K562 (cell line): ENCODE measurements at regions not wholly inside any gene's neighbourhood (a gene's known extent, or its start where the extent isn't known, plus 50 kb on each side); places are given as distances from the start of the nearest gene placed in this dataset.

Experiments used
- ATAC-seq: fragments of 200-7000 bp; cut with Tn5 transposase; 3 replicates; pipeline ENCODE4 v1.9.1; 2020; ENCODE audit warnings: moderate library complexity
- BruUV-seq: library from RNA; stranded (reverse); fragments of 400-500 nt; replicated peaks from 2 replicates; lab custom pipeline; 2021; lab: Mats Ljungman, UMichigan
- CTCF ChIA-PET: fragments of 300-600 bp; formaldehyde crosslinking; extraction: SDS; loops from one replicate; lab custom pipeline; 2021; ENCODE audit warnings: low intra/inter-chr PET ratio; lab: Yijun Ruan, JAX
- POLR2A ChIA-PET: fragments of 300-600, 350-650 bp; sonication (Branson Sonifier 250); formaldehyde crosslinking; extraction: SDS; loops from one replicate; lab custom pipeline; 2021; ENCODE audit warnings: antibody characterized with exemption, inconsistent platforms; lab: Yijun Ruan, JAX
- DNase-seq, 4 experiments: peaks; one replicate each; pipeline versions ENCODE4 v3.0.0 to v3.0.0-alpha.2; 2011 to 2018; ENCODE audit warnings: low spot score in 3 of 4, mixed read lengths in 3 of 4; ENCODE audit errors: extremely low read depth in 1 of 4
- FAIRE-seq: peaks from 2 replicates; lab custom pipeline; 2011; peaks lifted over from hg19 to GRCh38; lab: Jason Lieb, UNC
- H2AFZ ChIP-seq: 2 replicates; pipeline ENCODE4 v1.6.0; 2011; ENCODE audit warnings: low read depth, low read length, control low read depth, inconsistent platforms
- H3K27ac ChIP-seq: fragments of 200-600 bp; 3 replicates; pipeline ENCODE4 v1.8.0; 2011; ENCODE audit warnings: low read depth, mild to moderate bottlenecking, control low read depth, inconsistent platforms, low read length, moderate library complexity, mixed read lengths; ENCODE audit errors: extremely low read depth
- H3K27me3 ChIP-seq, 2 experiments: fragments of 300-600 bp in 1 of 2; 2 replicates in 1 of 2; 3 replicates in 1 of 2; pipeline versions ENCODE4 v1.6.0 to v1.8.0; 2011; ENCODE audit warnings: inconsistent platforms in 2 of 2, low read length in 2 of 2, mild to moderate bottlenecking in 1 of 2, mixed read lengths in 1 of 2, moderate library complexity in 1 of 2; ENCODE audit not compliant: control insufficient read depth in 2 of 2, insufficient read depth in 2 of 2
- H3K36me3 ChIP-seq: fragments of 300-600 bp; 3 replicates; pipeline ENCODE4 v1.8.0; 2011; ENCODE audit warnings: mild to moderate bottlenecking, low read length, inconsistent platforms; ENCODE audit not compliant: control insufficient read depth, insufficient read depth
- H3K4me1 ChIP-seq, 2 experiments: fragments of 200-600 bp in 1 of 2; replicated peaks in 1 of 2; 2 replicates in 1 of 2; 3 replicates in 1 of 2; pipeline versions ENCODE4 v1.5.1 to v1.8.0; 2011; ENCODE audit warnings: inconsistent platforms in 2 of 2, low read length in 2 of 2, mild to moderate bottlenecking in 1 of 2, mixed read lengths in 1 of 2, moderate library complexity in 1 of 2; ENCODE audit not compliant: control insufficient read depth in 2 of 2, insufficient read depth in 2 of 2
- H3K4me2 ChIP-seq: 2 replicates; pipeline ENCODE4 v1.6.1; 2011; ENCODE audit warnings: low read length, control low read depth, inconsistent platforms, mixed read lengths; ENCODE audit not compliant: insufficient read depth
- H3K4me3 ChIP-seq: fragments of 200-600 bp; sonication (generic), shearing (Covaris generic); 2 replicates; pipeline ENCODE4 v1.5.1; 2016; ENCODE audit warnings: control low read depth, inconsistent platforms
- H3K79me2 ChIP-seq: fragments of 200-600 bp; 3 replicates; pipeline ENCODE4 v1.8.0; 2011; ENCODE audit warnings: low read length, inconsistent platforms; ENCODE audit not compliant: control insufficient read depth, insufficient read depth
- H3K9ac ChIP-seq, 2 experiments: 2 replicates each; pipeline versions ENCODE4 v1.6.0 to v1.6.1; 2011; ENCODE audit warnings: low read depth in 2 of 2, low read length in 2 of 2, control low read depth in 1 of 2, inconsistent platforms in 1 of 2, mild to moderate bottlenecking in 1 of 2, mixed read lengths in 1 of 2; ENCODE audit not compliant: insufficient read depth in 1 of 2
- H3K9me1 ChIP-seq: one replicate; pipeline ENCODE4 v1.6.0; 2011; ENCODE audit warnings: inconsistent platforms, mild to moderate bottlenecking, low read length, moderate library complexity; ENCODE audit not compliant: control insufficient read depth, insufficient read depth
- H3K9me3 ChIP-seq: replicated peaks from 2 replicates; pipeline ENCODE4 v1.5.1; 2011; ENCODE audit warnings: low read depth, low read length, inconsistent platforms; ENCODE audit not compliant: control insufficient read depth, insufficient read depth
- H4K20me1 ChIP-seq: replicated peaks from 2 replicates; pipeline ENCODE4 v1.6.1; 2011; ENCODE audit warnings: low read length, inconsistent platforms, mixed read lengths; ENCODE audit not compliant: control insufficient read depth, insufficient read depth
- BRF1 ChIP-seq: IDR thresholded peaks from 3 replicates; pipeline ENCODE4 v1.6.1; 2011; ENCODE audit warnings: borderline replicate concordance, mild to moderate bottlenecking; ENCODE audit not compliant: insufficient read length; ENCODE audit errors: extremely low read depth
- NFATC3 ChIP-seq: fragments of 450-650 bp; IDR thresholded peaks from 2 replicates; pipeline ENCODE4 v1.6.1; 2017; ENCODE audit warnings: mild to moderate bottlenecking
- SLC30A9 ChIP-seq: fragments of 250-450 bp; sonication (Bioruptor Pico); IDR thresholded peaks from 2 replicates; pipeline ENCODE4 v1.8.0; 2022; ENCODE audit warnings: mild to moderate bottlenecking, moderate library complexity
- SREBF2 ChIP-seq: sonication (generic); formaldehyde crosslinking; IDR thresholded peaks from 2 replicates; pipeline ENCODE4 v1.4.0; 2020; ENCODE audit warnings: mild to moderate bottlenecking, missing genetic modification reagents
- ZC3H11A ChIP-seq: IDR thresholded peaks from 2 replicates; pipeline ENCODE4 v1.6.1; 2012; ENCODE audit warnings: low read depth, low read length, improper control_type of control experiment
- ZNF232 ChIP-seq: sonication (generic); formaldehyde crosslinking; IDR thresholded peaks from 2 replicates; pipeline ENCODE4 v1.8.0; 2022; ENCODE audit warnings: mild to moderate bottlenecking, missing genetic modification reagents
- ZNF316 ChIP-seq: fragments of 450-650 bp; IDR thresholded peaks from 2 replicates; pipeline ENCODE4 v1.6.1; 2016
- ZNF57 ChIP-seq: fragments of 450-650 bp; formaldehyde crosslinking; IDR thresholded peaks from 2 replicates; pipeline ENCODE4 v1.4.0; 2020; ENCODE audit warnings: mild to moderate bottlenecking, moderate library complexity
- WGBS: fragments of 100-300 bp; shearing (Covaris generic); methylation state at CpG from one replicate; pipeline ENCODE4 v1.1.6; 2016; ENCODE audit warnings: low coverage, mixed read lengths; ENCODE audit not compliant: insufficient coverage; ENCODE audit errors: missing lambda C conversion rate; 5-methylcytosine and 5-hydroxymethylcytosine counted together
- in situ Hi-C: fragments of 300-500 bp; cut with MboI; formaldehyde crosslinking; loops from 4 replicates; pipeline ENCODE4 v1.15.0; 2018; ENCODE audit warnings: inconsistent platforms, mixed read lengths
- intact Hi-C: fragments of 100-400 bp; cut with micrococcal nuclease; formaldehyde crosslinking; loops from 2 replicates; pipeline ENCODE4 v1.14.2; 2022
- TF ChIP-seq, protein P1 (sequence below): fragments of 150-350 bp; conservative IDR thresholded peaks from 2 replicates; pipeline ENCODE4 v1.6.1; 2014; ENCODE audit warnings: low read length
- TF ChIP-seq, protein P2 (sequence below): sonication (generic); formaldehyde crosslinking; IDR thresholded peaks from 2 replicates; pipeline ENCODE4 v1.8.1; 2022; ENCODE audit warnings: missing genetic modification reagents
- TF ChIP-seq, protein P3 (sequence below): fragments of 250-450 bp; sonication (Bioruptor Pico); IDR thresholded peaks from 2 replicates; pipeline ENCODE4 v1.9.0; 2021; ENCODE audit warnings: mild to moderate bottlenecking
- TF ChIP-seq, protein P4 (sequence below): fragments of 250-450 bp; sonication (Bioruptor Pico); IDR thresholded peaks from 2 replicates; pipeline ENCODE4 v1.5.0; 2020; ENCODE audit warnings: mild to moderate bottlenecking, borderline replicate concordance
- TF ChIP-seq, protein P5 (sequence below): sonication (generic); formaldehyde crosslinking; IDR thresholded peaks from 2 replicates; pipeline ENCODE4 v1.8.0; 2022; ENCODE audit warnings: mild to moderate bottlenecking, missing genetic modification reagents

DNA sequence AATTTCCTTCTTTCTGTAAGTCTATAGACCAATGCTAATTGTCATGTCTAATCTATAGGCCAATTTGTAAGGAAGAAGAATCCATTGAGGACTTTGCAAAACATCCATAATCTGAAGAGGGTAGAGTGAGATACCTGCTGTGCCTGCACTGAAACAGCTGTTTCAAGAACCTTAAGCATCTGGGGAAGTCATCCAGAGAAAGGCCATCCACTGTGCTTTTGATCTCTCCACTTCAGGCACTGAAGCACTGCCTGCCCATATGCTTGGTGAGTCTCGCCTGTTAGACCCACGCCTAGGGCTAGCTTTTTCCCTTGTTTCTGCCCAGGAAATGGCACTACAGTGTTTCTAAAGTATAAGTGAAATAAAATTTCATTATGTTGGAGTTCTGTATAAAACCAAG is 921.8 kb upstream of the EPHA7 start:
- Histone ChIP-seq H3K4me2 (no peak overlapping the region), H3K79me2 (no peaks in the 10 kb centered on the region), H3K36me3 (no peaks in the 10 kb centered on the region), H3K9ac (no peak overlapping the region), H4K20me1 (no peaks in the 10 kb centered on the region), H3K4me3 (no peak overlapping the region), H3K9me3 (no peaks in the 10 kb centered on the region), H3K27me3 (no peaks in the 10 kb centered on the region), H3K4me1 (no peaks in the 10 kb centered on the region), H3K9me1 (no peaks in the 10 kb centered on the region), H3K27ac (no peak overlapping the region), H2AFZ (no peak overlapping the region)
- FAIRE-seq: no peak
- intact Hi-C loops (no loop called here), in situ Hi-C loops (no loop called here)
- BruUV-seq: no TSS peak
- no peak for DNase-seq
- CTCF ChIA-PET: no interaction called here
- WGBS: 0% methylated on average over 2 of the region's 2 CpGs
- no peak for ATAC-seq
- POLR2A ChIA-PET: no interaction called here
- TF ChIP-seq, protein P1, sequence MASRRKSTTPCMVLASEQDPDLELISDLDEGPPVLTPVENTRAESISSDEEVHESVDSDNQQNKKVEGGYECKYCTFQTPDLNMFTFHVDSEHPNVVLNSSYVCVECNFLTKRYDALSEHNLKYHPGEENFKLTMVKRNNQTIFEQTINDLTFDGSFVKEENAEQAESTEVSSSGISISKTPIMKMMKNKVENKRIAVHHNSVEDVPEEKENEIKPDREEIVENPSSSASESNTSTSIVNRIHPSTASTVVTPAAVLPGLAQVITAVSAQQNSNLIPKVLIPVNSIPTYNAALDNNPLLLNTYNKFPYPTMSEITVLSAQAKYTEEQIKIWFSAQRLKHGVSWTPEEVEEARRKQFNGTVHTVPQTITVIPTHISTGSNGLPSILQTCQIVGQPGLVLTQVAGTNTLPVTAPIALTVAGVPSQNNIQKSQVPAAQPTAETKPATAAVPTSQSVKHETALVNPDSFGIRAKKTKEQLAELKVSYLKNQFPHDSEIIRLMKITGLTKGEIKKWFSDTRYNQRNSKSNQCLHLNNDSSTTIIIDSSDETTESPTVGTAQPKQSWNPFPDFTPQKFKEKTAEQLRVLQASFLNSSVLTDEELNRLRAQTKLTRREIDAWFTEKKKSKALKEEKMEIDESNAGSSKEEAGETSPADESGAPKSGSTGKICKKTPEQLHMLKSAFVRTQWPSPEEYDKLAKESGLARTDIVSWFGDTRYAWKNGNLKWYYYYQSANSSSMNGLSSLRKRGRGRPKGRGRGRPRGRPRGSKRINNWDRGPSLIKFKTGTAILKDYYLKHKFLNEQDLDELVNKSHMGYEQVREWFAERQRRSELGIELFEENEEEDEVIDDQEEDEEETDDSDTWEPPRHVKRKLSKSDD: no peak
- no peak for TF ChIP-seq SREBF2 (CRISPR knock-in tag)
- no peak for TF ChIP-seq ZNF232 (CRISPR knock-in tag)
- TF ChIP-seq SLC30A9: no peak
- TF ChIP-seq, protein P2, sequence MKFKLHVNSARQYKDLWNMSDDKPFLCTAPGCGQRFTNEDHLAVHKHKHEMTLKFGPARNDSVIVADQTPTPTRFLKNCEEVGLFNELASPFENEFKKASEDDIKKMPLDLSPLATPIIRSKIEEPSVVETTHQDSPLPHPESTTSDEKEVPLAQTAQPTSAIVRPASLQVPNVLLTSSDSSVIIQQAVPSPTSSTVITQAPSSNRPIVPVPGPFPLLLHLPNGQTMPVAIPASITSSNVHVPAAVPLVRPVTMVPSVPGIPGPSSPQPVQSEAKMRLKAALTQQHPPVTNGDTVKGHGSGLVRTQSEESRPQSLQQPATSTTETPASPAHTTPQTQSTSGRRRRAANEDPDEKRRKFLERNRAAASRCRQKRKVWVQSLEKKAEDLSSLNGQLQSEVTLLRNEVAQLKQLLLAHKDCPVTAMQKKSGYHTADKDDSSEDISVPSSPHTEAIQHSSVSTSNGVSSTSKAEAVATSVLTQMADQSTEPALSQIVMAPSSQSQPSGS (CRISPR knock-in tag): no peak
- no peak for TF ChIP-seq BRF1
- TF ChIP-seq ZNF57 (CRISPR knock-in tag): no peak
- TF ChIP-seq, protein P3, sequence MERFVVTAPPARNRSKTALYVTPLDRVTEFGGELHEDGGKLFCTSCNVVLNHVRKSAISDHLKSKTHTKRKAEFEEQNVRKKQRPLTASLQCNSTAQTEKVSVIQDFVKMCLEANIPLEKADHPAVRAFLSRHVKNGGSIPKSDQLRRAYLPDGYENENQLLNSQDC (CRISPR knock-in tag): no peak
- TF ChIP-seq, protein P4, sequence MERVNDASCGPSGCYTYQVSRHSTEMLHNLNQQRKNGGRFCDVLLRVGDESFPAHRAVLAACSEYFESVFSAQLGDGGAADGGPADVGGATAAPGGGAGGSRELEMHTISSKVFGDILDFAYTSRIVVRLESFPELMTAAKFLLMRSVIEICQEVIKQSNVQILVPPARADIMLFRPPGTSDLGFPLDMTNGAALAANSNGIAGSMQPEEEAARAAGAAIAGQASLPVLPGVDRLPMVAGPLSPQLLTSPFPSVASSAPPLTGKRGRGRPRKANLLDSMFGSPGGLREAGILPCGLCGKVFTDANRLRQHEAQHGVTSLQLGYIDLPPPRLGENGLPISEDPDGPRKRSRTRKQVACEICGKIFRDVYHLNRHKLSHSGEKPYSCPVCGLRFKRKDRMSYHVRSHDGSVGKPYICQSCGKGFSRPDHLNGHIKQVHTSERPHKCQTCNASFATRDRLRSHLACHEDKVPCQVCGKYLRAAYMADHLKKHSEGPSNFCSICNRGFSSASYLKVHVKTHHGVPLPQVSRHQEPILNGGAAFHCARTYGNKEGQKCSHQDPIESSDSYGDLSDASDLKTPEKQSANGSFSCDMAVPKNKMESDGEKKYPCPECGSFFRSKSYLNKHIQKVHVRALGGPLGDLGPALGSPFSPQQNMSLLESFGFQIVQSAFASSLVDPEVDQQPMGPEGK: no peak
- TF ChIP-seq ZNF316: no peak
- no peak for TF ChIP-seq NFATC3
- TF ChIP-seq, protein P5, sequence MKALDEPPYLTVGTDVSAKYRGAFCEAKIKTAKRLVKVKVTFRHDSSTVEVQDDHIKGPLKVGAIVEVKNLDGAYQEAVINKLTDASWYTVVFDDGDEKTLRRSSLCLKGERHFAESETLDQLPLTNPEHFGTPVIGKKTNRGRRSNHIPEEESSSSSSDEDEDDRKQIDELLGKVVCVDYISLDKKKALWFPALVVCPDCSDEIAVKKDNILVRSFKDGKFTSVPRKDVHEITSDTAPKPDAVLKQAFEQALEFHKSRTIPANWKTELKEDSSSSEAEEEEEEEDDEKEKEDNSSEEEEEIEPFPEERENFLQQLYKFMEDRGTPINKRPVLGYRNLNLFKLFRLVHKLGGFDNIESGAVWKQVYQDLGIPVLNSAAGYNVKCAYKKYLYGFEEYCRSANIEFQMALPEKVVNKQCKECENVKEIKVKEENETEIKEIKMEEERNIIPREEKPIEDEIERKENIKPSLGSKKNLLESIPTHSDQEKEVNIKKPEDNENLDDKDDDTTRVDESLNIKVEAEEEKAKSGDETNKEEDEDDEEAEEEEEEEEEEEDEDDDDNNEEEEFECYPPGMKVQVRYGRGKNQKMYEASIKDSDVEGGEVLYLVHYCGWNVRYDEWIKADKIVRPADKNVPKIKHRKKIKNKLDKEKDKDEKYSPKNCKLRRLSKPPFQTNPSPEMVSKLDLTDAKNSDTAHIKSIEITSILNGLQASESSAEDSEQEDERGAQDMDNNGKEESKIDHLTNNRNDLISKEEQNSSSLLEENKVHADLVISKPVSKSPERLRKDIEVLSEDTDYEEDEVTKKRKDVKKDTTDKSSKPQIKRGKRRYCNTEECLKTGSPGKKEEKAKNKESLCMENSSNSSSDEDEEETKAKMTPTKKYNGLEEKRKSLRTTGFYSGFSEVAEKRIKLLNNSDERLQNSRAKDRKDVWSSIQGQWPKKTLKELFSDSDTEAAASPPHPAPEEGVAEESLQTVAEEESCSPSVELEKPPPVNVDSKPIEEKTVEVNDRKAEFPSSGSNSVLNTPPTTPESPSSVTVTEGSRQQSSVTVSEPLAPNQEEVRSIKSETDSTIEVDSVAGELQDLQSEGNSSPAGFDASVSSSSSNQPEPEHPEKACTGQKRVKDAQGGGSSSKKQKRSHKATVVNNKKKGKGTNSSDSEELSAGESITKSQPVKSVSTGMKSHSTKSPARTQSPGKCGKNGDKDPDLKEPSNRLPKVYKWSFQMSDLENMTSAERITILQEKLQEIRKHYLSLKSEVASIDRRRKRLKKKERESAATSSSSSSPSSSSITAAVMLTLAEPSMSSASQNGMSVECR (CRISPR knock-in tag): no peak
- TF ChIP-seq ZC3H11A: no peak
